ENCODE measurements at regions not wholly inside any gene's neighbourhood (a gene's known extent, or its start where the extent isn't known, plus 50 kb on each side); places are given as distances from the start of the nearest gene placed in this dataset.

DNA sequence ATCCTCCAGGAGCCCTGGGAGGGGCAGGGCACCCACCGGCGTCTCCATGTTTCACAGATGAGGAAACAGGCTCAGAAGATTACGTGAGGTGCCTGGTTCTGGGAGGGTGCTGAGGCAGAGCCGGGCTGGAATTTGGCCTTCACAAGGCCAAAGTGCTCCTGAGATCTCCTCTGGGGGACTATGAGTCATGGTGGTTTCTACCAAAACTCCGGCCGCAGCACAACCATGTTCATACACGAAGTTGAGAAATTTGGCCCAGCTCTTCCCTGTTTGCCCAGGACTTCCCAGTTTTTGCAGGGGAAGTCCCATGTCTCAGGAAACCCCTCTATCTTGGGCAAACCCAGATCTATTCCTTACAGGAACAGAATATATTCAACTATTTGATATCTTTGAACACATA lies 172.9 kb upstream of the CDYL start:
- TF ChIP-seq, protein P1, sequence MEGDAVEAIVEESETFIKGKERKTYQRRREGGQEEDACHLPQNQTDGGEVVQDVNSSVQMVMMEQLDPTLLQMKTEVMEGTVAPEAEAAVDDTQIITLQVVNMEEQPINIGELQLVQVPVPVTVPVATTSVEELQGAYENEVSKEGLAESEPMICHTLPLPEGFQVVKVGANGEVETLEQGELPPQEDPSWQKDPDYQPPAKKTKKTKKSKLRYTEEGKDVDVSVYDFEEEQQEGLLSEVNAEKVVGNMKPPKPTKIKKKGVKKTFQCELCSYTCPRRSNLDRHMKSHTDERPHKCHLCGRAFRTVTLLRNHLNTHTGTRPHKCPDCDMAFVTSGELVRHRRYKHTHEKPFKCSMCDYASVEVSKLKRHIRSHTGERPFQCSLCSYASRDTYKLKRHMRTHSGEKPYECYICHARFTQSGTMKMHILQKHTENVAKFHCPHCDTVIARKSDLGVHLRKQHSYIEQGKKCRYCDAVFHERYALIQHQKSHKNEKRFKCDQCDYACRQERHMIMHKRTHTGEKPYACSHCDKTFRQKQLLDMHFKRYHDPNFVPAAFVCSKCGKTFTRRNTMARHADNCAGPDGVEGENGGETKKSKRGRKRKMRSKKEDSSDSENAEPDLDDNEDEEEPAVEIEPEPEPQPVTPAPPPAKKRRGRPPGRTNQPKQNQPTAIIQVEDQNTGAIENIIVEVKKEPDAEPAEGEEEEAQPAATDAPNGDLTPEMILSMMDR (IDR thresholded peaks at IDR 0.05): no peak
- TF ChIP-seq POLR2A (IDR thresholded peaks at IDR 0.05): no peak

All from stomach (tissue), 4 donors.